ENCODE measurements at regions not wholly inside any gene's neighbourhood (a gene's known extent, or its start where the extent isn't known, plus 50 kb on each side); places are given as distances from the start of the nearest gene placed in this dataset.

DNA sequence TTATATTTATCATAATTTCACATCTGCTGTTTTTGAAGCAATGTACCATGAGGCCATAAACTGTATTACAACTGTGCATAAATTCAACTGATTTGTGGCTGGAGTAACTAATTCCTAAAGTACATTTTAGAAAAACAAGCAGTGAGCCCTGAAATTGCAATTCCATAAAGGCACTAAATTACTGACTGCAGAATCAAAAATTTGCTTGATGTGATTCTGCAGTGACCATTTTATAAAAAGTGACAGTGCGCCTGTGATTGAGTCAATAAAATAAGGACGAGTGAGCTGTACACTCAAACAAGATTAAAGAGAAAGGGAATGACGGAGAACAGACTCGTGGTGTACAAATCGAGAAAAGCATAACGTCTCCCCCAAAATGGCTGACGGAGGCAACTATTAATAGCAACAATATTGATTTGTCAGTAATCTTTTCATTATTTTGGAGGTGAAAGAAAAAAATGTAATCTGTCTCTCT is 121.4 kb upstream of the MEIS2 start:
- H2BK5ac ChIP-seq (ENCODE audit: insufficient read length, low read length), result no peak overlapping the region
- no peak overlapping the region for H4K8ac ChIP-seq (replicated peaks; ENCODE audit: insufficient read length, low read depth, low read length)
- Mint-ChIP-seq H3K9me3 (no peaks in the 10 kb centered on the region), H3K27me3 (ENCODE audit: low read depth) (peaks cover 3% of the 10 kb centered on the region; the same call in 1 of the 2 replicates), H3K4me1 (no peaks in the 10 kb centered on the region), H3K4me3 (no peak overlapping the region), H3K36me3 (ENCODE audit: insufficient read depth in 1 of 3, low read depth in 3 of 3) (no peaks in the 10 kb centered on the region), H3K27ac (no peak overlapping the region)
- H3K56ac ChIP-seq (ENCODE audit: insufficient read length, low read depth, low read length), result no peak overlapping the region
- H3K79me1 ChIP-seq (ENCODE audit: insufficient read depth, low read depth, low read length, poor library complexity, severe bottlenecking), result no peaks in the 10 kb centered on the region
- no peak overlapping the region for H3K18ac ChIP-seq (ENCODE audit: insufficient read length, low read depth, low read length)
- H3K4me1 ChIP-seq (ENCODE audit: insufficient read depth, low read length), result no peaks in the 10 kb centered on the region
- H4K91ac ChIP-seq (ENCODE audit: insufficient read length, low read depth, low read length), result no peak overlapping the region
- TF ChIP-seq, protein P1, sequence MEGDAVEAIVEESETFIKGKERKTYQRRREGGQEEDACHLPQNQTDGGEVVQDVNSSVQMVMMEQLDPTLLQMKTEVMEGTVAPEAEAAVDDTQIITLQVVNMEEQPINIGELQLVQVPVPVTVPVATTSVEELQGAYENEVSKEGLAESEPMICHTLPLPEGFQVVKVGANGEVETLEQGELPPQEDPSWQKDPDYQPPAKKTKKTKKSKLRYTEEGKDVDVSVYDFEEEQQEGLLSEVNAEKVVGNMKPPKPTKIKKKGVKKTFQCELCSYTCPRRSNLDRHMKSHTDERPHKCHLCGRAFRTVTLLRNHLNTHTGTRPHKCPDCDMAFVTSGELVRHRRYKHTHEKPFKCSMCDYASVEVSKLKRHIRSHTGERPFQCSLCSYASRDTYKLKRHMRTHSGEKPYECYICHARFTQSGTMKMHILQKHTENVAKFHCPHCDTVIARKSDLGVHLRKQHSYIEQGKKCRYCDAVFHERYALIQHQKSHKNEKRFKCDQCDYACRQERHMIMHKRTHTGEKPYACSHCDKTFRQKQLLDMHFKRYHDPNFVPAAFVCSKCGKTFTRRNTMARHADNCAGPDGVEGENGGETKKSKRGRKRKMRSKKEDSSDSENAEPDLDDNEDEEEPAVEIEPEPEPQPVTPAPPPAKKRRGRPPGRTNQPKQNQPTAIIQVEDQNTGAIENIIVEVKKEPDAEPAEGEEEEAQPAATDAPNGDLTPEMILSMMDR (conservative IDR thresholded peaks at IDR 0.05), result no peak
- no peak overlapping the region for H2AFZ ChIP-seq (ENCODE audit: low read length)
- no peaks in the 10 kb centered on the region for H4K20me1 ChIP-seq (ENCODE audit: control insufficient read depth, insufficient read depth, insufficient read length)
- WGBS (ENCODE audit: extremely low coverage, insufficient read length, low lambda C conversion rate), result no CpG with 5 or more reads among the region's 7 CpGs
- H3K9ac ChIP-seq (ENCODE audit: extremely low read depth, insufficient read length, low read length), result no peak overlapping the region
- H3K14ac ChIP-seq (ENCODE audit: insufficient read depth, low read length), result no peak overlapping the region
- H3K27me3 ChIP-seq (ENCODE audit: insufficient read depth, low read length), result no peaks in the 10 kb centered on the region
- H3K4ac ChIP-seq (ENCODE audit: low read depth, low read length), result no peak overlapping the region
- no peak overlapping the region for H3K23ac ChIP-seq (ENCODE audit: insufficient read length, low read depth, low read length)
- H4K5ac ChIP-seq (ENCODE audit: insufficient read length, low read depth, low read length), result no peak overlapping the region
- no peak overlapping the region for H3T11ph ChIP-seq (ENCODE audit: low read length)
- H3K4me2 ChIP-seq (ENCODE audit: insufficient read depth, insufficient read length, low read length), result no peak overlapping the region
- H3K9me3 ChIP-seq (ENCODE audit: control insufficient read depth, low read depth, low read length), result no peaks in the 10 kb centered on the region
- H2BK20ac ChIP-seq (ENCODE audit: low read depth, low read length, poor library complexity, severe bottlenecking), result no peak overlapping the region
- H3K27ac ChIP-seq (ENCODE audit: insufficient read length, low read depth, low read length), result no peak overlapping the region
- H3K23me2 ChIP-seq (ENCODE audit: insufficient read length, low read depth, low read length, poor library complexity, severe bottlenecking), result no peaks in the 10 kb centered on the region
- H2AK5ac ChIP-seq (ENCODE audit: insufficient read length, low read length), result no peak overlapping the region
- no peak overlapping the region for H2BK120ac ChIP-seq (ENCODE audit: low read depth, low read length, poor library complexity, severe bottlenecking)
- H2BK15ac ChIP-seq (ENCODE audit: low read depth, low read length), result no peak overlapping the region
- H2BK12ac ChIP-seq (ENCODE audit: insufficient read length, low read depth, low read length), result no peak overlapping the region
- no peak for DNase-seq
- H3K79me2 ChIP-seq (ENCODE audit: insufficient read depth, low read length), result no peaks in the 10 kb centered on the region
